Neutrophil (primary cell): ENCODE measurements at regions not wholly inside any gene's neighbourhood (a gene's known extent, or its start where the extent isn't known, plus 50 kb on each side); places are given as distances from the start of the nearest gene placed in this dataset.

Experiments used
- H3K27ac ChIP-seq: fragments of 200-600 bp; sonication (generic); 2 replicates; pipeline ENCODE4 v1.5.1; 2016; ENCODE audit warnings: mild to moderate bottlenecking, moderate library complexity
- H3K27me3 ChIP-seq: fragments of 200-600 bp; sonication (generic); 2 replicates; pipeline ENCODE4 v1.6.0; 2016; ENCODE audit warnings: mild to moderate bottlenecking
- H3K36me3 ChIP-seq: fragments of 200-600 bp; sonication (generic); 2 replicates; pipeline ENCODE4 v1.5.1; 2017
- H3K4me1 ChIP-seq, 2 experiments: fragments of 200-600 bp in 1 of 2; sonication (generic) in 1 of 2; 1 replicate in 1 of 2; 2 replicates in 1 of 2; pipeline versions ENCODE4 v1.5.1 to v1.6.1; 2013 to 2016; ENCODE audit warnings: low read depth in 1 of 2, low read length in 1 of 2, mild to moderate bottlenecking in 1 of 2, moderate library complexity in 1 of 2; ENCODE audit not compliant: control insufficient read depth in 1 of 2, insufficient read depth in 1 of 2
- H3K4me3 ChIP-seq, 2 experiments: fragments of 200-600 bp in 1 of 2; sonication (generic) in 1 of 2; 1 replicate in 1 of 2; 2 replicates in 1 of 2; pipeline ENCODE4 v1.5.1; 2013 to 2016; ENCODE audit warnings: low read depth in 1 of 2, low read length in 1 of 2, mild to moderate bottlenecking in 1 of 2, moderate library complexity in 1 of 2
- H3K9me3 ChIP-seq: fragments of 200-600 bp; sonication (generic); 2 replicates; pipeline ENCODE4 v1.5.1; 2016
- TF ChIP-seq, protein P1 (sequence below): fragments of 200-600 bp; sonication (generic); IDR thresholded peaks from 2 replicates; pipeline ENCODE4 v1.5.1; 2016; ENCODE audit warnings: antibody characterized with exemption

DNA sequence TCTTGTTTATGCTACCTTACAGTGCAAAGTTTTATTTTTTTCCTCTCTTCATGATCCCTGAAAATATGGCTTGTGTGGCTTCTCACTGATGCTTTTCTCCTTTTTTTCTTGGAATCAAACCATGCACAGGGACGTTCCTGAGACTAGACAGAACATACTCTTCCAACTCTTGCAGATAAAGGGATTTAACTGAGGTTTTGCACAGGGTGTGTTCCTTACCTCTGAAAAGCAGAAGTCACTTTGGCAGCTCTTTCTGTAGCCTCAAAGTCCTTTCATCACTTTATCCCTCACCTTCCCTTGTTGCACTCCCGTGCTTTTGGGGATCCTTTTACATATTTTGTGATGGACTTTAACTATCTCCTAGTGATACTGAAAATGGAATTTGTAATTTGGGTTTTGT lies 300.1 kb downstream of the SPRY1 start:
- TF ChIP-seq, protein P1, sequence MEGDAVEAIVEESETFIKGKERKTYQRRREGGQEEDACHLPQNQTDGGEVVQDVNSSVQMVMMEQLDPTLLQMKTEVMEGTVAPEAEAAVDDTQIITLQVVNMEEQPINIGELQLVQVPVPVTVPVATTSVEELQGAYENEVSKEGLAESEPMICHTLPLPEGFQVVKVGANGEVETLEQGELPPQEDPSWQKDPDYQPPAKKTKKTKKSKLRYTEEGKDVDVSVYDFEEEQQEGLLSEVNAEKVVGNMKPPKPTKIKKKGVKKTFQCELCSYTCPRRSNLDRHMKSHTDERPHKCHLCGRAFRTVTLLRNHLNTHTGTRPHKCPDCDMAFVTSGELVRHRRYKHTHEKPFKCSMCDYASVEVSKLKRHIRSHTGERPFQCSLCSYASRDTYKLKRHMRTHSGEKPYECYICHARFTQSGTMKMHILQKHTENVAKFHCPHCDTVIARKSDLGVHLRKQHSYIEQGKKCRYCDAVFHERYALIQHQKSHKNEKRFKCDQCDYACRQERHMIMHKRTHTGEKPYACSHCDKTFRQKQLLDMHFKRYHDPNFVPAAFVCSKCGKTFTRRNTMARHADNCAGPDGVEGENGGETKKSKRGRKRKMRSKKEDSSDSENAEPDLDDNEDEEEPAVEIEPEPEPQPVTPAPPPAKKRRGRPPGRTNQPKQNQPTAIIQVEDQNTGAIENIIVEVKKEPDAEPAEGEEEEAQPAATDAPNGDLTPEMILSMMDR = no peak
- no peak overlapping the region for H3K27ac ChIP-seq
- no peaks in the 10 kb centered on the region for H3K4me1 ChIP-seq
- H3K27me3 ChIP-seq = no peaks in the 10 kb centered on the region
- H3K4me3 ChIP-seq = no peak overlapping the region
- H3K36me3 ChIP-seq = no peaks in the 10 kb centered on the region
- H3K9me3 ChIP-seq = no peaks in the 10 kb centered on the region

- Histone ChIP-seq H3K9me3 (no peaks in the 10 kb centered on the region), H3K27me3 (no peaks in the 10 kb centered on the region)
These were observed 302.0 kb downstream of the SPRY1 start for GRCh38 chr4:123698556-123698955.

GRCh38 chr4:123699880-123700771 lies 303.5 kb downstream of the SPRY1 start:
- H3K36me3 ChIP-seq = no peaks in the 10 kb centered on the region
- H3K27me3 ChIP-seq = no peaks in the 10 kb centered on the region
- no peak overlapping the region for H3K27ac ChIP-seq
- H3K9me3 ChIP-seq = no peaks in the 10 kb centered on the region
- no peaks in the 10 kb centered on the region for H3K4me1 ChIP-seq
- no peak overlapping the region for H3K4me3 ChIP-seq
- TF ChIP-seq, protein P1 = no peak

More at GRCh38 chr4:123698556-123698955, 302.0 kb downstream of the SPRY1 start:
- Histone ChIP-seq H3K36me3 (no peaks in the 10 kb centered on the region), H3K4me3 (no peak overlapping the region), H3K27ac (no peak overlapping the region), H3K4me1 (no peaks in the 10 kb centered on the region)
- TF ChIP-seq, protein P1 = no peak

DNA sequence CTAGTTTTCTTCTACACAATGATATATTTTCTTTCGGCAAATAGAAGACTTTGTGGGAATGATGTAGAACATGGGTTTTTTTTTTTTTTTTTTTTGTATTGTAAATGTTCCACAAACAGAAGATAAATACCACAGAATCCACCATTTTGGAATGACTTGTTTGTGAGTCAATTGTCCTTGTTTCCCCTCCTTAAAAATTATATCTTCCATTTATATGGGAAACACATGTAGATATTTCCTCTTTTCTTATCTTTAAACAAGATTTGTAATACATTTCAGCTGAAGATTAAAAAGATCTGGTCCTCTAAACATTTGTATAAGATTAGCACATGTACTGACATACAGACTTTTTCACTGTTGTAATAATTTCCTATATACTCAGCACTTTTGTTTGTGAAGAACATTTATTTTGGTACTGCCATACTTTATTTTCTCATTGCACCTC lies 304.6 kb downstream of the SPRY1 start:
- TF ChIP-seq, protein P1 = no peak
- Histone ChIP-seq H3K4me3 (no peak overlapping the region), H3K9me3 (no peaks in the 10 kb centered on the region), H3K4me1 (no peaks in the 10 kb centered on the region), H3K36me3 (no peaks in the 10 kb centered on the region), H3K27ac (no peak overlapping the region), H3K27me3 (no peaks in the 10 kb centered on the region)

DNA sequence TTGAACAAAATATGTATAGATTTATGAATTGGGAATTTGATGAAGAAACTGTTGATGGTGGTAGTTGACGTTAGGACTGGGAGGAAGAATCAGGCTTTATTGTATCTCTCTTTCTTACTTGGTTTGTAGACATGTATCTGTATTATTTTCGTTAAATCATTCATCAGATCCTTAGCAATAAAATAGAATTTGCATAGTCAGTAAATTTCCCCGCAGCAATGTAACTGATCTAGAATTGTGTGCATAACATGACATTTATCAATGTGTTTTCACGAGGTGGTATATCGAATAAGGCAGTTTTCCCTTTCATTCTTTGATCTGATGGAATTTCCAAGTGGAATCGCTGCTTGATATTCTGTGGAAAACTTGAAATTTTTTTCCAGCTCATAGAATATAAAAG lies 308.8 kb downstream of the SPRY1 start:
- TF ChIP-seq, protein P1 = no peak
- Histone ChIP-seq H3K4me3 (no peak overlapping the region), H3K4me1 (no peaks in the 10 kb centered on the region), H3K27me3 (no peaks in the 10 kb centered on the region), H3K36me3 (no peaks in the 10 kb centered on the region), H3K27ac (no peak overlapping the region), H3K9me3 (peaks cover 5% of the 10 kb centered on the region)
